Astrocyte (in vitro differentiated cells and primary cell): ENCODE measurements at regions not wholly inside any gene's neighbourhood (a gene's known extent, or its start where the extent isn't known, plus 50 kb on each side); places are given as distances from the start of the nearest gene placed in this dataset.
"Not testable (repeated sequence)": the region's sequence is repeated elsewhere in the genome, so short reads cannot be mapped to it uniquely, and the experiment has no call there.

Source experiments
- EZH2 ChIP-seq: IDR thresholded peaks from 2 replicates; pipeline ENCODE4 v1.6.1; 2012; ENCODE audit warnings: mild to moderate bottlenecking, low read length, inconsistent platforms; ENCODE audit not compliant: insufficient read depth
- TF ChIP-seq, protein P1 (sequence below): IDR thresholded peaks from 2 replicates; pipeline ENCODE4 v1.5.1; 2011; ENCODE audit warnings: low read depth, mild to moderate bottlenecking, inconsistent platforms, low read length, moderate library complexity; ENCODE audit not compliant: insufficient read depth

DNA sequence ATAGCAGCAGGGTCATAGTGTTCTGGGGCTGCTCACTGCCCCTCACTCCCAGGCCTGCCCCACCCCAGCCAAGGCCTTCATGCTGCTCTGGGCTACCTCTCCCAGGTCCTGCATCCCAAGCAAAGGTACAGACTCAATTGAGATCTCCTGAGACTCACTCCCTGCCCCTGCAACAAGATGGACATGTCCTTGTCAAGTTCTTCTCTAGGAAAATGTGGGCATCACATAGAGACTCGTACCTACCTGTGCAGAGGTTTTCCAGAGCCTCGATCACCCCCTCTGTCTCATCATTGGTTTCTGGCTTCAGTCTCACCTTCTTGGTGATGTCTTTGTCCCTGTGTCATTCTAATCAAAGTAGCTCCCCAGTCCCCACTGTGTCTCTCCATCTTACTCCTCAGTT lies 71.8 kb upstream of the UCN3 start:
- TF ChIP-seq, protein P1, sequence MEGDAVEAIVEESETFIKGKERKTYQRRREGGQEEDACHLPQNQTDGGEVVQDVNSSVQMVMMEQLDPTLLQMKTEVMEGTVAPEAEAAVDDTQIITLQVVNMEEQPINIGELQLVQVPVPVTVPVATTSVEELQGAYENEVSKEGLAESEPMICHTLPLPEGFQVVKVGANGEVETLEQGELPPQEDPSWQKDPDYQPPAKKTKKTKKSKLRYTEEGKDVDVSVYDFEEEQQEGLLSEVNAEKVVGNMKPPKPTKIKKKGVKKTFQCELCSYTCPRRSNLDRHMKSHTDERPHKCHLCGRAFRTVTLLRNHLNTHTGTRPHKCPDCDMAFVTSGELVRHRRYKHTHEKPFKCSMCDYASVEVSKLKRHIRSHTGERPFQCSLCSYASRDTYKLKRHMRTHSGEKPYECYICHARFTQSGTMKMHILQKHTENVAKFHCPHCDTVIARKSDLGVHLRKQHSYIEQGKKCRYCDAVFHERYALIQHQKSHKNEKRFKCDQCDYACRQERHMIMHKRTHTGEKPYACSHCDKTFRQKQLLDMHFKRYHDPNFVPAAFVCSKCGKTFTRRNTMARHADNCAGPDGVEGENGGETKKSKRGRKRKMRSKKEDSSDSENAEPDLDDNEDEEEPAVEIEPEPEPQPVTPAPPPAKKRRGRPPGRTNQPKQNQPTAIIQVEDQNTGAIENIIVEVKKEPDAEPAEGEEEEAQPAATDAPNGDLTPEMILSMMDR: not testable (repeated sequence)
- not testable (repeated sequence) for TF ChIP-seq EZH2
